ENCODE measurements at regions not wholly inside any gene's neighbourhood (a gene's known extent, or its start where the extent isn't known, plus 50 kb on each side); places are given as distances from the start of the nearest gene placed in this dataset.

DNA sequence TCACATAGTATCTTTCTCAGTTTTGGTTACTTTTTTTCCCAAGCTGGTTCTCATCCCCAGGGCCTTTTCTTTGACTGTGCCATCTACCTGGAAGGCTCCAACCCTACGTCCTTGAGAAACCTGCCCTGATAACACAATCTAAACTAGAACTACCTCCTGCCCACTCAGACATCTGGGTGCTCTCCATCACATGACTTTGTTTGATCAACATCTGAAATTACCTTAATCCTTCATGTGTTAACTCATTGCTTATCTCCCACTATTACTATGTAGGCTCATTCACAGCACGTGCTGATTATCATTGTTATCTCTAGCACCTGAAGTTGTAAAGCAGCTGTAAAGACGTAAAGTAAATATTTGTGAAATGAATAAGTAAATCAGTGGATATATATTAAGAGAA, 784.0 kb downstream of the TMTC2 start:
- TF ChIP-seq, protein P1, sequence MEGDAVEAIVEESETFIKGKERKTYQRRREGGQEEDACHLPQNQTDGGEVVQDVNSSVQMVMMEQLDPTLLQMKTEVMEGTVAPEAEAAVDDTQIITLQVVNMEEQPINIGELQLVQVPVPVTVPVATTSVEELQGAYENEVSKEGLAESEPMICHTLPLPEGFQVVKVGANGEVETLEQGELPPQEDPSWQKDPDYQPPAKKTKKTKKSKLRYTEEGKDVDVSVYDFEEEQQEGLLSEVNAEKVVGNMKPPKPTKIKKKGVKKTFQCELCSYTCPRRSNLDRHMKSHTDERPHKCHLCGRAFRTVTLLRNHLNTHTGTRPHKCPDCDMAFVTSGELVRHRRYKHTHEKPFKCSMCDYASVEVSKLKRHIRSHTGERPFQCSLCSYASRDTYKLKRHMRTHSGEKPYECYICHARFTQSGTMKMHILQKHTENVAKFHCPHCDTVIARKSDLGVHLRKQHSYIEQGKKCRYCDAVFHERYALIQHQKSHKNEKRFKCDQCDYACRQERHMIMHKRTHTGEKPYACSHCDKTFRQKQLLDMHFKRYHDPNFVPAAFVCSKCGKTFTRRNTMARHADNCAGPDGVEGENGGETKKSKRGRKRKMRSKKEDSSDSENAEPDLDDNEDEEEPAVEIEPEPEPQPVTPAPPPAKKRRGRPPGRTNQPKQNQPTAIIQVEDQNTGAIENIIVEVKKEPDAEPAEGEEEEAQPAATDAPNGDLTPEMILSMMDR (IDR thresholded peaks at IDR 0.05; ENCODE audit: insufficient read depth, low read depth, low read length): no peak
- TF ChIP-seq EZH2 (IDR thresholded peaks at IDR 0.05; ENCODE audit: insufficient read depth, low read length): no peak

All from astrocyte (in vitro differentiated cells and primary cell).